ENCODE measurements at regions not wholly inside any gene's neighbourhood (a gene's known extent, or its start where the extent isn't known, plus 50 kb on each side); places are given as distances from the start of the nearest gene placed in this dataset.
A peak's percentile ranks its signal among the peaks of the same experiment; 100 is the strongest.

- H3K4me1 ChIP-seq (ENCODE audit: control insufficient read depth in 1 of 2, insufficient read depth in 2 of 2, low read depth in 1 of 2, low read length in 1 of 2): no peaks in the 10 kb centered on the region
- H3F3A ChIP-seq (replicated peaks; ENCODE audit: insufficient read depth): no peaks in the 10 kb centered on the region
- 6% methylated on average over 4 of the region's 4 CpGs for WGBS (ENCODE audit: low lambda C conversion rate)
- no peaks in the 10 kb centered on the region for H3K79me2 ChIP-seq (ENCODE audit: insufficient read depth)
- CTCF ChIA-PET: interaction anchor here (1.0 kb wide), 1 partner anchor 787 kb away, joined by 3 read pairs; no protein-coding TSS in a partner anchor
- no peak overlapping the region for H2AFZ ChIP-seq (ENCODE audit: low read depth)
- H3K36me3 ChIP-seq (replicated peaks in 1 of 2; ENCODE audit: control insufficient read depth in 1 of 2, insufficient read depth in 2 of 2, low read length in 1 of 2): no peaks in the 10 kb centered on the region
- H3K9ac ChIP-seq: no peak overlapping the region
- H3K9me2 ChIP-seq: no peaks in the 10 kb centered on the region
- H4K20me1 ChIP-seq (ENCODE audit: insufficient read depth): no peaks in the 10 kb centered on the region
- H3K27ac ChIP-seq (ENCODE audit: low read depth in 2 of 2, low read length in 1 of 2): no peak overlapping the region
- no peak for DNase-seq
- H3K27me3 ChIP-seq (ENCODE audit: insufficient read depth): no peaks in the 10 kb centered on the region
- POLR2A ChIA-PET: no interaction called here
- H3K4me2 ChIP-seq: no peak overlapping the region
- H3K9me3 ChIP-seq: no peaks in the 10 kb centered on the region
- H3K4me3 ChIP-seq (ENCODE audit: low read depth in 2 of 2, low read length in 1 of 2): no peak overlapping the region
- TF ChIP-seq MAX (IDR thresholded peaks at IDR 0.05; ENCODE audit: low read depth) (no peak), FOSL2 (IDR thresholded peaks at IDR 0.05; ENCODE audit: borderline replicate concordance, low read depth) (no peak)
These were observed 353.4 kb upstream of the TACR3 start for GRCh38 chr4:104073229-104073628.

GRCh38 chr4:104066533-104066932 lies 346.7 kb upstream of the TACR3 start:
- no peaks in the 10 kb centered on the region; a peak in 1 of 4 replicates for H3K4me1 ChIP-seq (ENCODE audit: control insufficient read depth in 1 of 2, insufficient read depth in 2 of 2, low read depth in 1 of 2, low read length in 1 of 2)
- ChIA-PET CTCF (interaction anchor here (3.6 kb wide), 1 partner anchor 794 kb away, joined by 33 read pairs; no protein-coding TSS in a partner anchor), POLR2A (no interaction called here)
- H3K36me3 ChIP-seq (replicated peaks in 1 of 2; ENCODE audit: control insufficient read depth in 1 of 2, insufficient read depth in 2 of 2, low read length in 1 of 2): no peaks in the 10 kb centered on the region
- WGBS (ENCODE audit: low lambda C conversion rate): 1% methylated on average over 2 of the region's 2 CpGs
- no peaks in the 10 kb centered on the region for H3K27me3 ChIP-seq (ENCODE audit: insufficient read depth)
- H3K27ac ChIP-seq (ENCODE audit: low read depth in 2 of 2, low read length in 1 of 2): no peak overlapping the region
- no peak for DNase-seq
- H3K9me3 ChIP-seq: no peaks in the 10 kb centered on the region
- H3K79me2 ChIP-seq (ENCODE audit: insufficient read depth): no peaks in the 10 kb centered on the region
- no peak overlapping the region for H2AFZ ChIP-seq (ENCODE audit: low read depth)
- no peak overlapping the region for H3K9ac ChIP-seq
- no peaks in the 10 kb centered on the region for H3K9me2 ChIP-seq
- no peaks in the 10 kb centered on the region for H3F3A ChIP-seq (replicated peaks; ENCODE audit: insufficient read depth)
- H4K20me1 ChIP-seq (ENCODE audit: insufficient read depth): no peaks in the 10 kb centered on the region
- H3K4me3 ChIP-seq (ENCODE audit: low read depth in 2 of 2, low read length in 1 of 2): no peak overlapping the region
- H3K4me2 ChIP-seq: no peak overlapping the region
- TF ChIP-seq POLR2AphosphoS5 (IDR thresholded peaks at IDR 0.05; ENCODE audit: low read depth, low read length): no peak
- TF ChIP-seq FOXJ3 (CRISPR knock-in tag; IDR thresholded peaks at IDR 0.05): no peak
- TF ChIP-seq JUND (IDR thresholded peaks at IDR 0.05): no peak
- TF ChIP-seq USF1 (IDR thresholded peaks at IDR 0.05; ENCODE audit: borderline replicate concordance, low read depth): peak; percentile 33; the same call in 1 of the 2 replicates
- no peak for TF ChIP-seq GATA2 (CRISPR knock-in tag; IDR thresholded peaks at IDR 0.05)
- no peak for TF ChIP-seq RXRA (IDR thresholded peaks at IDR 0.05; ENCODE audit: borderline replicate concordance, low read depth)
- no peak for TF ChIP-seq ZBTB33 (IDR thresholded peaks at IDR 0.05; ENCODE audit: borderline replicate concordance, low read depth)

Measured in SK-N-SH (cell line).